Heart right ventricle (tissue), 16 donors: ENCODE measurements at regions not wholly inside any gene's neighbourhood (a gene's known extent, or its start where the extent isn't known, plus 50 kb on each side); places are given as distances from the start of the nearest gene placed in this dataset.
"Not testable (repeated sequence)": the region's sequence is repeated elsewhere in the genome, so short reads cannot be mapped to it uniquely, and the experiment has no call there.

Experiments
- ATAC-seq, 8 donors: fragments of 200-7000 bp; cut with Tn5 transposase; one replicate each; pipeline ENCODE4 v1.9.1; 2020; ENCODE audit warnings: mild to moderate bottlenecking in 8 of 8, moderate library complexity in 8 of 8, moderate number of reproducible peaks in 1 of 8
- DNase-seq, 2 donors: peaks; one replicate each; pipeline ENCODE4 v3.0.0-alpha.2; 2020
- H3K27ac ChIP-seq, 10 donors: fragments of 200-600 bp; sonication (generic) in 2 of 10; one replicate each; pipeline versions ENCODE4 v1.5.0 to v1.8.0; 2020 to 2022; ENCODE audit warnings: mild to moderate bottlenecking in 3 of 10
- H3K27me3 ChIP-seq, 7 donors: fragments of 200-600 bp; one replicate each; pipeline ENCODE4 v1.8.0; 2021 to 2022; ENCODE audit warnings: mild to moderate bottlenecking in 2 of 7
- H3K36me3 ChIP-seq, 9 donors: fragments of 200-600 bp; sonication (generic) in 1 of 9; one replicate each; pipeline versions ENCODE4 v1.5.0 to v1.8.0; 2020 to 2022; ENCODE audit warnings: mild to moderate bottlenecking in 2 of 9
- H3K4me1 ChIP-seq, 9 donors: fragments of 200-600 bp; sonication (generic) in 1 of 9; one replicate each; pipeline versions ENCODE4 v1.5.0 to v1.8.0; 2020 to 2022; ENCODE audit warnings: mild to moderate bottlenecking in 4 of 9
- H3K4me3 ChIP-seq, 10 donors: fragments of 200-600 bp; sonication (generic) in 2 of 10; one replicate each; pipeline versions ENCODE4 v1.5.0 to v1.8.0; 2020 to 2022; ENCODE audit warnings: mild to moderate bottlenecking in 7 of 10, moderate library complexity in 2 of 10
- H3K9me3 ChIP-seq, 11 donors: fragments of 200-600 bp in 10 of 11; sonication (generic) in 2 of 11; one replicate each; pipeline versions ENCODE4 v1.5.0 to v1.8.0; 2013 to 2022; ENCODE audit warnings: mild to moderate bottlenecking in 2 of 11, control low read depth in 1 of 11, moderate library complexity in 1 of 11
- WGBS, 2 donors: extraction: QIAGEN DNeasy Blood & Tissue Kit; methylation state at CpG; one replicate each; pipeline ENCODE4 v1.1.7; 2013; ENCODE audit warnings: inconsistent platforms in 1 of 2; 5-methylcytosine and 5-hydroxymethylcytosine counted together
- intact Hi-C, 10 donors: fragments of 100-400 bp; cut with DNase I; formaldehyde crosslinking; loops; one replicate each; pipeline versions ENCODE4 v1.11.1 to v1.14.2; 2022
- TF ChIP-seq, protein P1 (sequence below), 9 donors: fragments of 200-600 bp; sonication (generic) in 2 of 9; IDR thresholded peaks; one replicate each; pipeline versions ENCODE4 v1.5.0 to v1.8.0; 2021 to 2022; ENCODE audit warnings: antibody characterized with exemption in 9 of 9, mild to moderate bottlenecking in 5 of 9, moderate library complexity in 1 of 9
- donor health status: Arrhythmogenic right ventricular cardiomyopathy.
- donor health status: ischemic (EF 13 %, LVEDD 7.1; RV severe dilation, severe dysfunction).
- donor health status: healthy with polysubstance abuse.
- donor health status: DM: no; HTN: yes; CAD: no.
- donor health status: DM: no; HTN: no; CAD: no.
- donor health status: ischemic (EF 25% LVEDD 6.9; RV normal size, moderate dysfunction).
- donor health status: ischemic (EF 25% LVEDD 5.7; RV mildly dilated, moderate dysfunction).
- donor health status: healthy.
- donor health status: DM: yes; HTN: yes; CAD: no.
- donor health status: Ischemic cardiomyopathy.
- donor health status: ischemic (EF 35%, LVEDD 5.7; RV mildly dilated, moderate dysfunction).
- donor health status: nonischemic (EF 11% LVEDD 7.7; RV severe dilation, severe dysfunction).
- donor health status: DM: yes; HTN: yes; CAD: no.
- donor health status: PGD.
- donor health status: ischemic (EF 29% LVEDD 5.4; RV normal size, mild dysfunction).
- donor health status: nonischemic (EF 23%, LVEDD 6.1; RV moderate dilation, normal function).

DNA sequence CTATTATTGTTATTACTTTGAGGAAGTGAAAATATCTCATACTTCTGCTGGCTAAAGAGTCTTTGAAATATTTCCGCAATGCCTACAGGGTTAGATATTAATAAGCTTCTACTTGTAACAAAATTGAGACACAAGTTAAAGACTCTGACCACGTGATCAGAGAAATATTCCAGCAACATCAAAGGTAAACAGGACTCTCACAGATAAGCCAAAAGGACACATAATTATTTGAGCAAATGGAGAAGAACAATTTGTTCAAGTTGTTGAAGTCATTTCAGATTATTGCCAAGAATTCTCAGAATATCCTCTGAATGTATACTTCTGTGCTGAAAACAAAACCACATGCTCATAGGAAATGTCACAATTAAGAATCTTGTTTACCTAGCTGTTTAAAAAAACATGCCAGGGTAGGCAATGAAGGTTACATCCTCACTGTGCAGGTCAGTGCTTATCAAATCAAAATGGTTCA, 225.8 kb upstream of the ALCAM start:
- ATAC-seq (no peak), DNase-seq (no peak)
- intact Hi-C loops: no loop called here
- Histone ChIP-seq H3K4me3 (no peak overlapping the region), H3K27me3 (no peaks in the 10 kb centered on the region), H3K4me1 (peaks cover 0 to 6% (median 0%) of the 10 kb centered on the region in 9 donors), H3K9me3 (no peaks in the 10 kb centered on the region), H3K27ac (no peak overlapping the region), H3K36me3 (no peaks in the 10 kb centered on the region)
- TF ChIP-seq, protein P1, sequence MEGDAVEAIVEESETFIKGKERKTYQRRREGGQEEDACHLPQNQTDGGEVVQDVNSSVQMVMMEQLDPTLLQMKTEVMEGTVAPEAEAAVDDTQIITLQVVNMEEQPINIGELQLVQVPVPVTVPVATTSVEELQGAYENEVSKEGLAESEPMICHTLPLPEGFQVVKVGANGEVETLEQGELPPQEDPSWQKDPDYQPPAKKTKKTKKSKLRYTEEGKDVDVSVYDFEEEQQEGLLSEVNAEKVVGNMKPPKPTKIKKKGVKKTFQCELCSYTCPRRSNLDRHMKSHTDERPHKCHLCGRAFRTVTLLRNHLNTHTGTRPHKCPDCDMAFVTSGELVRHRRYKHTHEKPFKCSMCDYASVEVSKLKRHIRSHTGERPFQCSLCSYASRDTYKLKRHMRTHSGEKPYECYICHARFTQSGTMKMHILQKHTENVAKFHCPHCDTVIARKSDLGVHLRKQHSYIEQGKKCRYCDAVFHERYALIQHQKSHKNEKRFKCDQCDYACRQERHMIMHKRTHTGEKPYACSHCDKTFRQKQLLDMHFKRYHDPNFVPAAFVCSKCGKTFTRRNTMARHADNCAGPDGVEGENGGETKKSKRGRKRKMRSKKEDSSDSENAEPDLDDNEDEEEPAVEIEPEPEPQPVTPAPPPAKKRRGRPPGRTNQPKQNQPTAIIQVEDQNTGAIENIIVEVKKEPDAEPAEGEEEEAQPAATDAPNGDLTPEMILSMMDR (IDR thresholded peaks at IDR 0.05): no peak
- WGBS, 2 donors: 57 to 58% methylated on average over 2 of the region's 2 CpGs

- intact Hi-C loops: no loop called here
- H3K9me3 ChIP-seq: no peaks in the 10 kb centered on the region
- no peak overlapping the region for H3K4me3 ChIP-seq
- H3K27ac ChIP-seq: no peak overlapping the region
- ATAC-seq (no peak), DNase-seq (no peak)
- H3K36me3 ChIP-seq: no peaks in the 10 kb centered on the region
- WGBS, 2 donors: 59 to 73% methylated on average over 1 of the region's 1 CpG
- peaks cover 0 to 6% (median 0%) of the 10 kb centered on the region in 9 donors for H3K4me1 ChIP-seq
- TF ChIP-seq, protein P1 (IDR thresholded peaks at IDR 0.05): no peak
- H3K27me3 ChIP-seq: no peaks in the 10 kb centered on the region
Observed at GRCh38 chr3:105144837-105145236, 221.9 kb upstream of the ALCAM start.

DNA sequence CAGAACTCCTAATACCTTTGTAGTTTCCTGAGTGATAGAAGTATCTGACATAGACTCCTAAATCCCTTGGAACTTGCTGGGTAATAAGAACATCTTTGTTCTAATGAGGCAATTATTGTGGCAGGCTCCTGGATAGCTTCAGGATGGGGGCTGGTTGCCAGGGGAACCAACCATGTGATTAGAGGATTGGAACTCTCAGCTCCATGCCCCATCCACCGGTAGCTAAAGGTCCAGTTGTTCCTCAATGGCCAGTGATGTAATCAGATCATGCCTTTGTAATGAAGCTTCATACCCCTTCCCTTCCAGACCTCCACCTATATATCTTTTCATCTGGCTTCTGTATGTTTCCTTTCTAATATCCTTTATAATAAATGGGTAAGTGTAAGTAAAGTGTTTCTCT, 221.2 kb upstream of the ALCAM start:
- no peaks in the 10 kb centered on the region for H3K9me3 ChIP-seq
- WGBS, 2 donors: 43 to 64% methylated on average over 1 of the region's 1 CpG
- H3K4me3 ChIP-seq: no peak overlapping the region
- intact Hi-C loops: no loop called here
- DNase-seq (no peak), ATAC-seq (no peak)
- peaks cover 0 to 5% (median 0%) of the 10 kb centered on the region in 9 donors for H3K4me1 ChIP-seq
- no peaks in the 10 kb centered on the region for H3K27me3 ChIP-seq
- TF ChIP-seq, protein P1 (IDR thresholded peaks at IDR 0.05): no peak
- H3K27ac ChIP-seq: no peak overlapping the region
- H3K36me3 ChIP-seq: no peaks in the 10 kb centered on the region

GRCh38 chr3:105149197-105149596, 217.5 kb upstream of the ALCAM start:
- ATAC-seq, H3K4me3 ChIP-seq, H3K9me3 ChIP-seq, H3K27me3 ChIP-seq, DNase-seq, H3K36me3 ChIP-seq, H3K4me1 ChIP-seq, H3K27ac ChIP-seq, intact Hi-C loops: not testable (repeated sequence)
- 83 to 85% methylated on average over 3 of the region's 3 CpGs for WGBS, 2 donors

DNA sequence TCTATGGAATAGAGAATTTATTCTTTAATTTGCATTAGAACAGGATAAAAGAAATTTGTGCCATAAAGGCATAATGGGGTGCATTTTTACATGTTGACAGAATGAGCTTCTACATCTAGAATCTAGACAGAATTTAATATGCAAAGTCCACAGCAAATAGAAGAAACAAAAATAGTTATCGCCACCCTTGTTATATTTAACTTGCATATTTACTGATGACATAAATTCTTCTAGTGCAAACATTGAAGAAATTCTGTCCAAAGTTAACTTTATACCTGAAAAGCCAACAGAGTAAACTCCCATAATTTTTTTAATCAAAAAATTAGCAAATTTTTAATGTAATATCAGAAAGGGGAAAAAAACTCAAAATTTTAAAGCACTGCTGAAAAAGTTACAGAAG, 213.7 kb upstream of the ALCAM start:
- intact Hi-C loops: no loop called here
- no peak for ATAC-seq

More for the DNA sequence above, 213.7 kb upstream of the ALCAM start:
- Histone ChIP-seq H3K27ac (no peak overlapping the region), H3K36me3 (no peaks in the 10 kb centered on the region), H3K9me3 (no peaks in the 10 kb centered on the region), H3K4me1 (no peaks in the 10 kb centered on the region), H3K27me3 (no peaks in the 10 kb centered on the region), H3K4me3 (no peak overlapping the region)
- TF ChIP-seq, protein P1 (IDR thresholded peaks at IDR 0.05): no peak
- WGBS, 2 donors: 97 to 100% methylated on average over 1 of the region's 1 CpG
- no peak for DNase-seq
